Astrocyte of the cerebellum (primary cell): ENCODE measurements at regions not wholly inside any gene's neighbourhood (a gene's known extent, or its start where the extent isn't known, plus 50 kb on each side); places are given as distances from the start of the nearest gene placed in this dataset.

Experiments
- DNase-seq: peaks from one replicate; pipeline ENCODE4 v3.0.0-alpha.2; 2011; ENCODE audit warnings: low read depth
- H3K4me3 ChIP-seq: 2 replicates; pipeline ENCODE4 v1.5.1; 2011; ENCODE audit warnings: mild to moderate bottlenecking, low read depth, low read length, moderate library complexity
- CTCF ChIP-seq: IDR thresholded peaks from 2 replicates; pipeline ENCODE4 v1.5.1; 2012; ENCODE audit warnings: low read length, low read depth, moderate library complexity, mild to moderate bottlenecking; ENCODE audit errors: missing control alignments
- in situ Hi-C: cut with HindIII; loops from 2 replicates; pipeline ENCODE4 v1.10.0; 2017; ENCODE audit warnings: low sequenced_read_pairs

GRCh38 chr14:71327691-71328090 is 420.4 kb downstream of the PCNX1 start:
- TF ChIP-seq CTCF = no peak
- in situ Hi-C loops = no loop called here
- DNase-seq = no peak
- no peak overlapping the region for H3K4me3 ChIP-seq

GRCh38 chr14:71328183-71328582 is 420.9 kb downstream of the PCNX1 start:
- TF ChIP-seq CTCF = no peak
- no peak overlapping the region for H3K4me3 ChIP-seq
- in situ Hi-C loops = no loop called here
- DNase-seq = no peak

- no peak for DNase-seq
- in situ Hi-C loops = no loop called here
- H3K4me3 ChIP-seq = no peak overlapping the region
- TF ChIP-seq CTCF = no peak
Measured at GRCh38 chr14:71328954-71329353, 421.7 kb downstream of the PCNX1 start.

- H3K4me3 ChIP-seq = no peak overlapping the region
- in situ Hi-C loops = no loop called here
- DNase-seq = no peak
- TF ChIP-seq CTCF = no peak
Measured at GRCh38 chr14:71331403-71331802, 424.1 kb downstream of the PCNX1 start.

- no peak for TF ChIP-seq CTCF
- DNase-seq = no peak
- in situ Hi-C loops = no loop called here
Measured at GRCh38 chr14:71332476-71332875, 425.2 kb downstream of the PCNX1 start.

GRCh38 chr14:71333705-71334104 is 426.4 kb downstream of the PCNX1 start:
- no peak for TF ChIP-seq CTCF
- H3K4me3 ChIP-seq = no peak overlapping the region
- DNase-seq = no peak
- in situ Hi-C loops = no loop called here

More at GRCh38 chr14:71332476-71332875, 425.2 kb downstream of the PCNX1 start:
- no peak overlapping the region for H3K4me3 ChIP-seq
